ENCODE measurements at regions not wholly inside any gene's neighbourhood (a gene's known extent, or its start where the extent isn't known, plus 50 kb on each side); places are given as distances from the start of the nearest gene placed in this dataset.
"Not testable (repeated sequence)": the region's sequence is repeated elsewhere in the genome, so short reads cannot be mapped to it uniquely, and the experiment has no call there.

DNA sequence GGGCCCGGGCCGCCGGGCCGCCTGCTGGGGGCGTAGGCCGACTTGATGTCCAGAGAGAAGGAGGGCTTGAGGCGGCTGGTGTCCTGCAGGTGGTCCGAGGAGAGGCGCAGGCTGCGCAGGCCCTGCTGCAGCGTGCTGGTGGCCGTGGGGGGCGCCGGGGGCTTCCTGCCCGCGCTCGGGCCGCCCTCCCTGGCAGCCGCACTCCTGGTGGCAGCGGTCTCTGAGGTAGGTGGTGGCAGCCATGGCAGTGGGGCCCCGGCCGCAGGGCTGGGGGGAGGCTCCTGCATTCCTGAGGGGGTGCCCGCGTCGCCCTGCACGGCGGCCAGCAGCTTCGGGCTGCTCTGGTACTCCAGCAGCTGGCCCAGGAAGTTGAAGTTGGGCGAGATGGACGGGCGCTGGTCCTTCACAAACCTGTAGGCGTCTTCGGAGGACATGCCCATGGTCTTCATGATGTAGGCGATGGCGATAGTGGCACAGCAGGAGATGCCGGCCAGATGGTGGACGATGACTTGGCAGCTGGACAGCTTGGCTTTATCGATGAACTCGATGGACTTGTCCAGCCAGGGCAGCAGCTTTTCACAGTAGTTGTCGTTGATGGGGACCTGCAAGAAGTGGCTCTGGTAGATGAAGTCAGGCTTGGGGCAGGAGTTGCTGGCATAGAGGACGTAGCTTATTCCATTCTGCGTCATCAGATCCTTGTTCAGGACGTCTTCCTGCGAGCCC, 136.1 kb upstream of the PTPN20 start:
- H3K27ac ChIP-seq (ENCODE audit: insufficient read depth, low read length, poor library complexity, severe bottlenecking); H3K4me3 ChIP-seq (ENCODE audit: insufficient read depth, low read depth, low read length, poor library complexity, severe bottlenecking); H3K9me3 ChIP-seq (ENCODE audit: control insufficient read depth, low read length); H3K27me3 ChIP-seq (replicated peaks; ENCODE audit: control insufficient read depth, insufficient read depth, low read length, poor library complexity, severe bottlenecking); H3K4me1 ChIP-seq (ENCODE audit: control insufficient read depth, insufficient read depth, low read length, poor library complexity, severe bottlenecking); H3K36me3 ChIP-seq (ENCODE audit: control insufficient read depth, insufficient read depth, low read length); DNase-seq: not testable (repeated sequence)

- H3K4me1 ChIP-seq (ENCODE audit: control insufficient read depth, insufficient read depth, low read length, poor library complexity, severe bottlenecking); H3K36me3 ChIP-seq (ENCODE audit: control insufficient read depth, insufficient read depth, low read length); H3K27me3 ChIP-seq (replicated peaks; ENCODE audit: control insufficient read depth, insufficient read depth, low read length, poor library complexity, severe bottlenecking); H3K4me3 ChIP-seq (ENCODE audit: insufficient read depth, low read depth, low read length, poor library complexity, severe bottlenecking); DNase-seq; H3K9me3 ChIP-seq (ENCODE audit: control insufficient read depth, low read length); H3K27ac ChIP-seq (ENCODE audit: insufficient read depth, low read length, poor library complexity, severe bottlenecking): not testable (repeated sequence)
Measured at GRCh38 chr10:46775668-46776059, 135.6 kb upstream of the PTPN20 start.

GRCh38 chr10:46779571-46779970, 131.7 kb upstream of the PTPN20 start:
- H3K36me3 ChIP-seq (ENCODE audit: control insufficient read depth, insufficient read depth, low read length); H3K4me1 ChIP-seq (ENCODE audit: control insufficient read depth, insufficient read depth, low read length, poor library complexity, severe bottlenecking); H3K9me3 ChIP-seq (ENCODE audit: control insufficient read depth, low read length); DNase-seq; H3K4me3 ChIP-seq (ENCODE audit: insufficient read depth, low read depth, low read length, poor library complexity, severe bottlenecking); H3K27me3 ChIP-seq (replicated peaks; ENCODE audit: control insufficient read depth, insufficient read depth, low read length, poor library complexity, severe bottlenecking); H3K27ac ChIP-seq (ENCODE audit: insufficient read depth, low read length, poor library complexity, severe bottlenecking): not testable (repeated sequence)

GRCh38 chr10:46780164-46780563, 131.1 kb upstream of the PTPN20 start:
- H3K4me3 ChIP-seq (ENCODE audit: insufficient read depth, low read depth, low read length, poor library complexity, severe bottlenecking); H3K27me3 ChIP-seq (replicated peaks; ENCODE audit: control insufficient read depth, insufficient read depth, low read length, poor library complexity, severe bottlenecking); H3K36me3 ChIP-seq (ENCODE audit: control insufficient read depth, insufficient read depth, low read length); H3K4me1 ChIP-seq (ENCODE audit: control insufficient read depth, insufficient read depth, low read length, poor library complexity, severe bottlenecking); H3K9me3 ChIP-seq (ENCODE audit: control insufficient read depth, low read length); H3K27ac ChIP-seq (ENCODE audit: insufficient read depth, low read length, poor library complexity, severe bottlenecking); DNase-seq: not testable (repeated sequence)

DNA sequence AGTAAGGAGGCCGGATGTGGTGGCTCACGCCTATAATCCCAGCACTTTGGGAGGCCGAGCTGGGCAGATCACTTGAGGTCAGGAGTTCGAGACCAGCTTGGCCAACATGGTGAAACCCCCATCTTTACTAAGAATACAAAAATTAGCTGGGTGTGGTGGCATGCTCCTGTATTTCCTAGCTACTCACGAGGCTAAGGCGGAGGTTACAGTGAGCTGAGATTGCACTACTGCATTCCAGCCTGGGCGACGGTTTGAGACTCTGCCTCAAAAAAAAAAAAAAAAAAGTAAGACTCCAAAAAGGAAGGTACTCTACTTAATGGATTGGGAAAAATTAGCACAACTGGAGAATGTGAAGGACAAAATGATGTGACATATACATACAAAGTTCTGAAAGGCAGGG, 130.2 kb upstream of the PTPN20 start:
- H3K27ac ChIP-seq (ENCODE audit: insufficient read depth, low read length, poor library complexity, severe bottlenecking); H3K36me3 ChIP-seq (ENCODE audit: control insufficient read depth, insufficient read depth, low read length); H3K9me3 ChIP-seq (ENCODE audit: control insufficient read depth, low read length); H3K4me1 ChIP-seq (ENCODE audit: control insufficient read depth, insufficient read depth, low read length, poor library complexity, severe bottlenecking); H3K4me3 ChIP-seq (ENCODE audit: insufficient read depth, low read depth, low read length, poor library complexity, severe bottlenecking); H3K27me3 ChIP-seq (replicated peaks; ENCODE audit: control insufficient read depth, insufficient read depth, low read length, poor library complexity, severe bottlenecking); DNase-seq: not testable (repeated sequence)

- not testable (repeated sequence) for H3K27me3 ChIP-seq (replicated peaks; ENCODE audit: control insufficient read depth, insufficient read depth, low read length, poor library complexity, severe bottlenecking); H3K36me3 ChIP-seq (ENCODE audit: control insufficient read depth, insufficient read depth, low read length); H3K27ac ChIP-seq (ENCODE audit: insufficient read depth, low read length, poor library complexity, severe bottlenecking); H3K4me1 ChIP-seq (ENCODE audit: control insufficient read depth, insufficient read depth, low read length, poor library complexity, severe bottlenecking); H3K4me3 ChIP-seq (ENCODE audit: insufficient read depth, low read depth, low read length, poor library complexity, severe bottlenecking); DNase-seq; H3K9me3 ChIP-seq (ENCODE audit: control insufficient read depth, low read length)
Measured at GRCh38 chr10:46782001-46782874, 129.0 kb upstream of the PTPN20 start.

GRCh38 chr10:46784665-46785064, 126.6 kb upstream of the PTPN20 start:
- not testable (repeated sequence) for DNase-seq; H3K4me1 ChIP-seq (ENCODE audit: control insufficient read depth, insufficient read depth, low read length, poor library complexity, severe bottlenecking); H3K36me3 ChIP-seq (ENCODE audit: control insufficient read depth, insufficient read depth, low read length); H3K4me3 ChIP-seq (ENCODE audit: insufficient read depth, low read depth, low read length, poor library complexity, severe bottlenecking); H3K27ac ChIP-seq (ENCODE audit: insufficient read depth, low read length, poor library complexity, severe bottlenecking); H3K27me3 ChIP-seq (replicated peaks; ENCODE audit: control insufficient read depth, insufficient read depth, low read length, poor library complexity, severe bottlenecking); H3K9me3 ChIP-seq (ENCODE audit: control insufficient read depth, low read length)

- not testable (repeated sequence) for H3K27me3 ChIP-seq (replicated peaks; ENCODE audit: control insufficient read depth, insufficient read depth, low read length, poor library complexity, severe bottlenecking); DNase-seq; H3K36me3 ChIP-seq (ENCODE audit: control insufficient read depth, insufficient read depth, low read length); H3K9me3 ChIP-seq (ENCODE audit: control insufficient read depth, low read length); H3K27ac ChIP-seq (ENCODE audit: insufficient read depth, low read length, poor library complexity, severe bottlenecking); H3K4me1 ChIP-seq (ENCODE audit: control insufficient read depth, insufficient read depth, low read length, poor library complexity, severe bottlenecking)
- peak overlapping the region; percentile 68 for H3K4me3 ChIP-seq (ENCODE audit: insufficient read depth, low read depth, low read length, poor library complexity, severe bottlenecking)
Measured at GRCh38 chr10:46786125-46786517, 125.1 kb upstream of the PTPN20 start.

GRCh38 chr10:46786518-46787320, 124.5 kb upstream of the PTPN20 start:
- H3K36me3 ChIP-seq (ENCODE audit: control insufficient read depth, insufficient read depth, low read length); H3K9me3 ChIP-seq (ENCODE audit: control insufficient read depth, low read length); H3K4me1 ChIP-seq (ENCODE audit: control insufficient read depth, insufficient read depth, low read length, poor library complexity, severe bottlenecking); H3K27me3 ChIP-seq (replicated peaks; ENCODE audit: control insufficient read depth, insufficient read depth, low read length, poor library complexity, severe bottlenecking); H3K27ac ChIP-seq (ENCODE audit: insufficient read depth, low read length, poor library complexity, severe bottlenecking): not testable (repeated sequence)
- DNase-seq, result peak in 1 of 3 donors; percentile 21
- peak overlapping the region; percentile 68 for H3K4me3 ChIP-seq (ENCODE audit: insufficient read depth, low read depth, low read length, poor library complexity, severe bottlenecking)

DNA sequence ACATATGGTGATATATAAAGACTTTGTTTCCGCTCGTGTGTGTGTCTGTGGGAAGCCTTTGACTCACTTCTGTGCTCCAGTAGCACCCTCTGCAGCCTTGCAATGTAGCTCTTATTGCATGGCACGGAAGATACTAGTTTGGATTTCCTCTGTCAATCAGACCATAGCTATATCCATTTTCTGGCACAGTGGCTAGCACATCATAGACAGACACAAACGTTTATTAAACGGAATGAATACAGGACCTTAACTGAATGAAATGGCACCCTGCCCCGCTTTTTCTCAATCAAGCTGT, 124.0 kb upstream of the PTPN20 start:
- Histone ChIP-seq H3K4me3 (ENCODE audit: insufficient read depth, low read depth, low read length, poor library complexity, severe bottlenecking) (peak overlapping the region; percentile 68), H3K36me3 (ENCODE audit: control insufficient read depth, insufficient read depth, low read length) (no peaks in the 10 kb centered on the region), H3K27me3 (replicated peaks; ENCODE audit: control insufficient read depth, insufficient read depth, low read length, poor library complexity, severe bottlenecking) (no peaks in the 10 kb centered on the region), H3K9me3 (ENCODE audit: control insufficient read depth, low read length) (no peaks in the 10 kb centered on the region), H3K27ac (ENCODE audit: insufficient read depth, low read length, poor library complexity, severe bottlenecking) (no peak overlapping the region), H3K4me1 (ENCODE audit: control insufficient read depth, insufficient read depth, low read length, poor library complexity, severe bottlenecking) (no peaks in the 10 kb centered on the region)
- DNase-seq, result no peak
